SK-N-SH (cell line): ENCODE measurements at regions not wholly inside any gene's neighbourhood (a gene's known extent, or its start where the extent isn't known, plus 50 kb on each side); places are given as distances from the start of the nearest gene placed in this dataset.

ENCODE experiments used
- CTCF ChIA-PET: fragments of 300-600, 350-600 bp; formaldehyde crosslinking; extraction: SDS; loops from one replicate; lab custom pipeline; 2021; lab: Yijun Ruan, JAX
- POLR2A ChIA-PET: fragments of 350-600 bp; sonication (Branson Sonifier 250); formaldehyde crosslinking; extraction: SDS; loops from one replicate; lab custom pipeline; 2020; ENCODE audit warnings: antibody characterized with exemption, inconsistent platforms; lab: Yijun Ruan, JAX
- DNase-seq: peaks from one replicate; pipeline ENCODE4 v3.0.0; 2012
- H2AFZ ChIP-seq: fragments of 200-600 bp; sonication (generic); 2 replicates; pipeline ENCODE4 v1.8.1; 2016; ENCODE audit warnings: antibody characterized with exemption, mild to moderate bottlenecking, low read depth
- H3F3A ChIP-seq: fragments of 200-600 bp; sonication (generic); replicated peaks from 2 replicates; pipeline ENCODE3; 2016; ENCODE audit warnings: antibody characterized with exemption, mild to moderate bottlenecking; ENCODE audit not compliant: insufficient read depth
- H3K27ac ChIP-seq, 2 experiments: fragments of 200-500 bp in 1 of 2; fragments of 200-600 bp in 1 of 2; sonication (Bioruptor generic) in 1 of 2; sonication (generic), shearing (Covaris generic) in 1 of 2; 2 replicates each; pipeline versions ENCODE4 v1.5.1 to v1.6.1; 2014 to 2016; ENCODE audit warnings: low read depth in 2 of 2, inconsistent platforms in 1 of 2, low read length in 1 of 2, mild to moderate bottlenecking in 1 of 2, mixed read lengths in 1 of 2
- H3K27me3 ChIP-seq: fragments of 200-600 bp; sonication (generic), shearing (Covaris generic); 2 replicates; pipeline ENCODE4 v1.6.1; 2016; ENCODE audit warnings: mixed run types; ENCODE audit not compliant: insufficient read depth
- H3K36me3 ChIP-seq, 2 experiments: fragments of 200-500 bp in 1 of 2; fragments of 200-600 bp in 1 of 2; sonication (Bioruptor generic) in 1 of 2; sonication (generic) in 1 of 2; replicated peaks in 1 of 2; 2 replicates each; pipeline versions ENCODE3 to v1.5.1; 2014 to 2016; ENCODE audit warnings: low read length in 1 of 2, mild to moderate bottlenecking in 1 of 2; ENCODE audit not compliant: insufficient read depth in 2 of 2, control insufficient read depth in 1 of 2
- H3K4me1 ChIP-seq, 2 experiments: fragments of 200-500 bp in 1 of 2; fragments of 200-600 bp in 1 of 2; sonication (Bioruptor generic) in 1 of 2; sonication (generic), shearing (Covaris generic) in 1 of 2; 2 replicates each; pipeline versions ENCODE4 v1.5.1 to v1.6.1; 2014 to 2016; ENCODE audit warnings: low read depth in 1 of 2, low read length in 1 of 2, mixed run types in 1 of 2; ENCODE audit not compliant: insufficient read depth in 2 of 2, control insufficient read depth in 1 of 2
- H3K4me2 ChIP-seq: fragments of 200-600 bp; sonication (generic), shearing (Covaris generic); 2 replicates; pipeline ENCODE4 v1.6.1; 2017; ENCODE audit warnings: mixed run types
- H3K4me3 ChIP-seq, 2 experiments: fragments of 200-500 bp in 1 of 2; fragments of 200-600 bp in 1 of 2; sonication (Bioruptor generic) in 1 of 2; sonication (generic), shearing (Covaris generic) in 1 of 2; 2 replicates each; pipeline versions ENCODE4 v1.5.1 to v1.8.1; 2014 to 2016; ENCODE audit warnings: low read depth in 2 of 2, inconsistent platforms in 1 of 2, low read length in 1 of 2, mild to moderate bottlenecking in 1 of 2, mixed read lengths in 1 of 2, moderate library complexity in 1 of 2
- H3K79me2 ChIP-seq: fragments of 200-600 bp; sonication (generic); 2 replicates; pipeline ENCODE4 v1.8.1; 2017; ENCODE audit warnings: mild to moderate bottlenecking; ENCODE audit not compliant: insufficient read depth
- H3K9ac ChIP-seq: fragments of 200-600 bp; sonication (generic); 2 replicates; pipeline ENCODE4 v1.6.1; 2017; ENCODE audit warnings: mixed run types
- H3K9me2 ChIP-seq: fragments of 200-600 bp; sonication (generic); 2 replicates; pipeline ENCODE4 v1.6.1; 2017; ENCODE audit warnings: mixed run types
- H3K9me3 ChIP-seq: fragments of 200-600 bp; sonication (generic); 2 replicates; pipeline ENCODE4 v1.6.1; 2017; ENCODE audit warnings: mixed run types, mild to moderate bottlenecking, moderate library complexity
- H4K20me1 ChIP-seq: fragments of 200-600 bp; sonication (generic); 2 replicates; pipeline ENCODE4 v1.6.1; 2017; ENCODE audit warnings: mild to moderate bottlenecking, mixed run types; ENCODE audit not compliant: insufficient read depth
- EZH2phosphoT487 ChIP-seq: fragments of 200-600 bp; sonication (generic); IDR thresholded peaks from 2 replicates; pipeline ENCODE4 v1.6.1; 2017; ENCODE audit warnings: low read depth, mixed run types, mild to moderate bottlenecking, antibody characterized with exemption, moderate library complexity, borderline replicate concordance
- FOSL2 ChIP-seq: IDR thresholded peaks from 2 replicates; pipeline ENCODE4 v1.4.0; 2012; ENCODE audit warnings: low read depth, mild to moderate bottlenecking, moderate library complexity, borderline replicate concordance
- FOXJ3 ChIP-seq: sonication (generic); formaldehyde crosslinking; IDR thresholded peaks from 2 replicates; pipeline ENCODE4 v1.5.1; 2020; ENCODE audit warnings: mild to moderate bottlenecking, missing genetic modification reagents
- GABPA ChIP-seq: IDR thresholded peaks from 2 replicates; pipeline ENCODE4 v1.4.0; 2012; ENCODE audit warnings: low read depth, mild to moderate bottlenecking
- GATA2 ChIP-seq: sonication (generic); formaldehyde crosslinking; IDR thresholded peaks from 2 replicates; pipeline ENCODE4 v1.5.0; 2020; ENCODE audit warnings: mild to moderate bottlenecking, missing genetic modification reagents
- NFIC ChIP-seq: IDR thresholded peaks from 2 replicates; pipeline ENCODE4 v1.4.0; 2012; ENCODE audit warnings: borderline replicate concordance
- POLR2AphosphoS5 ChIP-seq: IDR thresholded peaks from 2 replicates; pipeline ENCODE4 v1.6.1; 2012; ENCODE audit warnings: low read depth, low read length
- RXRA ChIP-seq: IDR thresholded peaks from 2 replicates; pipeline ENCODE4 v1.4.0; 2012; ENCODE audit warnings: low read depth, mild to moderate bottlenecking, borderline replicate concordance
- SIN3A ChIP-seq: IDR thresholded peaks from 2 replicates; pipeline ENCODE4 v1.6.1; 2012; ENCODE audit warnings: low read depth, mild to moderate bottlenecking, low read length, moderate library complexity, borderline replicate concordance
- SMC3 ChIP-seq: IDR thresholded peaks from 2 replicates; pipeline ENCODE4 v1.6.1; 2012; ENCODE audit warnings: low read depth, low read length, improper control_type of control experiment
- TAF1 ChIP-seq: IDR thresholded peaks from 2 replicates; pipeline ENCODE4 v1.6.1; 2012; ENCODE audit warnings: low read depth, mild to moderate bottlenecking, low read length, moderate library complexity, borderline replicate concordance
- YY1 ChIP-seq: IDR thresholded peaks from 2 replicates; pipeline ENCODE4 v1.4.0; 2012; ENCODE audit warnings: low read depth, mild to moderate bottlenecking
- WGBS: methylation state at CpG from one replicate; pipeline ENCODE4 v1.1.6; 2017; ENCODE audit warnings: low lambda C conversion rate; 5-methylcytosine and 5-hydroxymethylcytosine counted together
- TF ChIP-seq, protein P1 (sequence below): IDR thresholded peaks from 2 replicates; pipeline ENCODE4; 2012
- TF ChIP-seq, protein P2 (sequence below): fragments of 200-600 bp; sonication (generic); IDR thresholded peaks from 2 replicates; pipeline ENCODE4 v1.6.1; 2017; ENCODE audit warnings: antibody characterized with exemption, mild to moderate bottlenecking, moderate library complexity
- TF ChIP-seq, protein P3 (sequence below): IDR thresholded peaks from 2 replicates; pipeline ENCODE4 v1.4.0; 2012; ENCODE audit warnings: low read depth, borderline replicate concordance
- TF ChIP-seq, protein P4 (sequence below): IDR thresholded peaks from 2 replicates; pipeline ENCODE4 v1.4.0; 2012; ENCODE audit warnings: low read depth, borderline replicate concordance

DNA sequence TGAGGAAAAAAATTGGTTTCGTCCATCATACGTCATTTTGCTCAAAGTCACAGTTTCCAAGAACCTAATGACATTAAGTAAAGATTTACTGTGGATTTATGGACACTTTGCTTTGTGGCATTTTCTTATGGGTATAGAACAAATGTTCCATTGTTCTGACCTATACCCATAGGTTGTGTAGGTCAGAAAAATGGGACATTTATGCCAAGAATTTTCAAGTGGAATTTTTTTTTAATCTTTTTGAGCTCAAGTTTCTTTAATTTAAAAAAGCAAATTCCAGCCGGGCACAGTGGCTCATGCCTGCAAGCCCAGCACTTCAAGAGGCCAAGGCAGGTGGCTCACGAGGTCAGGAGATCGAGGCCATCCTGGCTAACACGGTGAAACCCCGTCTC is 187.5 kb upstream of the TPM1 start:
- Histone ChIP-seq H3K9me2 (no peaks in the 10 kb centered on the region), H2AFZ (no peak overlapping the region), H3F3A (peaks cover 17% of the 10 kb centered on the region), H3K9ac (no peak overlapping the region), H3K36me3 (no peaks in the 10 kb centered on the region), H3K4me1 (peaks cover 7 to 8% of the 10 kb centered on the region in 2 experiments; a peak in 3 of 4 replicates), H3K27me3 (no peaks in the 10 kb centered on the region), H3K9me3 (no peaks in the 10 kb centered on the region), H3K4me2 (no peak overlapping the region), H3K79me2 (no peaks in the 10 kb centered on the region), H3K27ac (no peak overlapping the region), H4K20me1 (no peaks in the 10 kb centered on the region), H3K4me3 (no peak overlapping the region)
- ChIA-PET CTCF (interaction anchor here (1.1 to 4.6 kb wide), 3 partner anchors 20 to 239 kb away, joined by 3 to 15 read pairs (median 4); no protein-coding TSS in a partner anchor), POLR2A (no interaction called here)
- no peak for DNase-seq
- 92% methylated on average over 7 of the region's 7 CpGs for WGBS
- TF ChIP-seq, protein P1, sequence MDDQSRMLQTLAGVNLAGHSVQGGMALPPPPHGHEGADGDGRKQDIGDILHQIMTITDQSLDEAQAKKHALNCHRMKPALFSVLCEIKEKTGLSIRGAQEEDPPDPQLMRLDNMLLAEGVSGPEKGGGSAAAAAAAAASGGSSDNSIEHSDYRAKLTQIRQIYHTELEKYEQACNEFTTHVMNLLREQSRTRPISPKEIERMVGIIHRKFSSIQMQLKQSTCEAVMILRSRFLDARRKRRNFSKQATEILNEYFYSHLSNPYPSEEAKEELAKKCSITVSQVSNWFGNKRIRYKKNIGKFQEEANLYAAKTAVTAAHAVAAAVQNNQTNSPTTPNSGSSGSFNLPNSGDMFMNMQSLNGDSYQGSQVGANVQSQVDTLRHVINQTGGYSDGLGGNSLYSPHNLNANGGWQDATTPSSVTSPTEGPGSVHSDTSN, result no peak
- TF ChIP-seq GABPA (no peak), FOXJ3 (CRISPR knock-in tag) (no peak), POLR2AphosphoS5 (no peak), RXRA (no peak), TAF1 (no peak), FOSL2 (no peak), NFIC (no peak), GATA2 (CRISPR knock-in tag) (no peak), EZH2phosphoT487 (no peak), SIN3A (no peak), YY1 (no peak), SMC3 (no peak)
- TF ChIP-seq, protein P2, sequence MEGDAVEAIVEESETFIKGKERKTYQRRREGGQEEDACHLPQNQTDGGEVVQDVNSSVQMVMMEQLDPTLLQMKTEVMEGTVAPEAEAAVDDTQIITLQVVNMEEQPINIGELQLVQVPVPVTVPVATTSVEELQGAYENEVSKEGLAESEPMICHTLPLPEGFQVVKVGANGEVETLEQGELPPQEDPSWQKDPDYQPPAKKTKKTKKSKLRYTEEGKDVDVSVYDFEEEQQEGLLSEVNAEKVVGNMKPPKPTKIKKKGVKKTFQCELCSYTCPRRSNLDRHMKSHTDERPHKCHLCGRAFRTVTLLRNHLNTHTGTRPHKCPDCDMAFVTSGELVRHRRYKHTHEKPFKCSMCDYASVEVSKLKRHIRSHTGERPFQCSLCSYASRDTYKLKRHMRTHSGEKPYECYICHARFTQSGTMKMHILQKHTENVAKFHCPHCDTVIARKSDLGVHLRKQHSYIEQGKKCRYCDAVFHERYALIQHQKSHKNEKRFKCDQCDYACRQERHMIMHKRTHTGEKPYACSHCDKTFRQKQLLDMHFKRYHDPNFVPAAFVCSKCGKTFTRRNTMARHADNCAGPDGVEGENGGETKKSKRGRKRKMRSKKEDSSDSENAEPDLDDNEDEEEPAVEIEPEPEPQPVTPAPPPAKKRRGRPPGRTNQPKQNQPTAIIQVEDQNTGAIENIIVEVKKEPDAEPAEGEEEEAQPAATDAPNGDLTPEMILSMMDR, result no peak
- TF ChIP-seq, protein P3, sequence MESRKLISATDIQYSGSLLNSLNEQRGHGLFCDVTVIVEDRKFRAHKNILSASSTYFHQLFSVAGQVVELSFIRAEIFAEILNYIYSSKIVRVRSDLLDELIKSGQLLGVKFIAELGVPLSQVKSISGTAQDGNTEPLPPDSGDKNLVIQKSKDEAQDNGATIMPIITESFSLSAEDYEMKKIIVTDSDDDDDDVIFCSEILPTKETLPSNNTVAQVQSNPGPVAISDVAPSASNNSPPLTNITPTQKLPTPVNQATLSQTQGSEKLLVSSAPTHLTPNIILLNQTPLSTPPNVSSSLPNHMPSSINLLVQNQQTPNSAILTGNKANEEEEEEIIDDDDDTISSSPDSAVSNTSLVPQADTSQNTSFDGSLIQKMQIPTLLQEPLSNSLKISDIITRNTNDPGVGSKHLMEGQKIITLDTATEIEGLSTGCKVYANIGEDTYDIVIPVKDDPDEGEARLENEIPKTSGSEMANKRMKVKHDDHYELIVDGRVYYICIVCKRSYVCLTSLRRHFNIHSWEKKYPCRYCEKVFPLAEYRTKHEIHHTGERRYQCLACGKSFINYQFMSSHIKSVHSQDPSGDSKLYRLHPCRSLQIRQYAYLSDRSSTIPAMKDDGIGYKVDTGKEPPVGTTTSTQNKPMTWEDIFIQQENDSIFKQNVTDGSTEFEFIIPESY, result no peak
- TF ChIP-seq, protein P4, sequence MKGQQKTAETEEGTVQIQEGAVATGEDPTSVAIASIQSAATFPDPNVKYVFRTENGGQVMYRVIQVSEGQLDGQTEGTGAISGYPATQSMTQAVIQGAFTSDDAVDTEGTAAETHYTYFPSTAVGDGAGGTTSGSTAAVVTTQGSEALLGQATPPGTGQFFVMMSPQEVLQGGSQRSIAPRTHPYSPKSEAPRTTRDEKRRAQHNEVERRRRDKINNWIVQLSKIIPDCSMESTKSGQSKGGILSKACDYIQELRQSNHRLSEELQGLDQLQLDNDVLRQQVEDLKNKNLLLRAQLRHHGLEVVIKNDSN, result no peak
